SU-DHL-6 (cell line): ENCODE measurements at regions not wholly inside any gene's neighbourhood (a gene's known extent, or its start where the extent isn't known, plus 50 kb on each side); places are given as distances from the start of the nearest gene placed in this dataset.

Experiments used
- EZH2phosphoT487 ChIP-seq: fragments of 200-600 bp; sonication (generic), shearing (Covaris generic); conservative IDR thresholded peaks from 2 replicates; pipeline ENCODE4 v1.6.1; 2018; ENCODE audit warnings: mild to moderate bottlenecking, antibody characterized with exemption, low read length, moderate library complexity, mixed read lengths
- TF ChIP-seq, protein P1 (sequence below): fragments of 200-600 bp; sonication (generic); IDR thresholded peaks from one replicate; pipeline ENCODE4 v1.5.1; 2017; ENCODE audit warnings: antibody characterized with exemption, mild to moderate bottlenecking, low read length, moderate library complexity; ENCODE audit not compliant: insufficient read depth, poor library complexity, severe bottlenecking

DNA sequence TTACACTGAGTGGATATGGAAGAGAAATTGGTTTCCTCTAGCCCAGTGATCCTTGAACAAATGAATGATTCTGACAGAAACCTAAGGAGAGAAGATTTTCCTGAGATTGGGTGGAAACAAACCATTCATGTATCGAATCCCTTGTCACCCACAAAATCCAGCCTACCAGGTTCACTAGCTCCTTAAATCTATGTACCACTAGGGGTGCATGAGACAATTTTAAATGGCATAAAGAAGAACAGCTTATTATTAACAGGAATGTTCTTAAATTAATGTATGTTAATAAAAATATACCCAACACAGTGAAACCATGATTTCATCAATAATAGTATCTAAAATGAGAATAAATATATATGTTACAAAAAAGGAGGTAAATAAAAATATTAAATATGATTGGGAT is 118.4 kb upstream of the LNX1 start:
- TF ChIP-seq EZH2phosphoT487: no peak
- TF ChIP-seq, protein P1, sequence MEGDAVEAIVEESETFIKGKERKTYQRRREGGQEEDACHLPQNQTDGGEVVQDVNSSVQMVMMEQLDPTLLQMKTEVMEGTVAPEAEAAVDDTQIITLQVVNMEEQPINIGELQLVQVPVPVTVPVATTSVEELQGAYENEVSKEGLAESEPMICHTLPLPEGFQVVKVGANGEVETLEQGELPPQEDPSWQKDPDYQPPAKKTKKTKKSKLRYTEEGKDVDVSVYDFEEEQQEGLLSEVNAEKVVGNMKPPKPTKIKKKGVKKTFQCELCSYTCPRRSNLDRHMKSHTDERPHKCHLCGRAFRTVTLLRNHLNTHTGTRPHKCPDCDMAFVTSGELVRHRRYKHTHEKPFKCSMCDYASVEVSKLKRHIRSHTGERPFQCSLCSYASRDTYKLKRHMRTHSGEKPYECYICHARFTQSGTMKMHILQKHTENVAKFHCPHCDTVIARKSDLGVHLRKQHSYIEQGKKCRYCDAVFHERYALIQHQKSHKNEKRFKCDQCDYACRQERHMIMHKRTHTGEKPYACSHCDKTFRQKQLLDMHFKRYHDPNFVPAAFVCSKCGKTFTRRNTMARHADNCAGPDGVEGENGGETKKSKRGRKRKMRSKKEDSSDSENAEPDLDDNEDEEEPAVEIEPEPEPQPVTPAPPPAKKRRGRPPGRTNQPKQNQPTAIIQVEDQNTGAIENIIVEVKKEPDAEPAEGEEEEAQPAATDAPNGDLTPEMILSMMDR: no peak
